CD4-positive, alpha-beta T cell (primary cell): ENCODE measurements at regions not wholly inside any gene's neighbourhood (a gene's known extent, or its start where the extent isn't known, plus 50 kb on each side); places are given as distances from the start of the nearest gene placed in this dataset.

Source experiments
- ATAC-seq: fragments of 200-7000 bp; cut with Tn5 transposase; one replicate; pipeline ENCODE4 v1.10.0; 2022; ENCODE audit warnings: mild to moderate bottlenecking; ENCODE audit not compliant: poor library complexity
- CTCF ChIA-PET: fragments of 350-600 bp; sonication (Branson Sonifier 250); formaldehyde crosslinking; loops from one replicate; lab custom pipeline; 2021; ENCODE audit warnings: antibody characterized with exemption, inconsistent platforms; lab: Charles Lee
- POLR2A ChIA-PET: fragments of 350-600 bp; sonication (Branson Sonifier 250); formaldehyde crosslinking; loops from one replicate; lab custom pipeline; 2021; ENCODE audit warnings: antibody characterized with exemption, inconsistent platforms; lab: Charles Lee
- DNase-seq, 14 experiments: peaks; one replicate each; pipeline ENCODE4 v3.0.0-alpha.2; 2013 to 2020; ENCODE audit warnings: mixed read lengths in 2 of 14
- H3K27ac ChIP-seq, 2 donors: one replicate each; pipeline versions ENCODE4 v1.5.1 to v1.7.0; 2013; ENCODE audit warnings: low read length in 2 of 2, low read depth in 1 of 2, mild to moderate bottlenecking in 1 of 2
- H3K27me3 ChIP-seq, 2 experiments: 1 replicate in 1 of 2; 2 replicates in 1 of 2; pipeline versions ENCODE4 v1.6.1 to v1.7.0; 2013; ENCODE audit warnings: low read length in 2 of 2, control low read depth in 1 of 2, mild to moderate bottlenecking in 1 of 2, moderate library complexity in 1 of 2; ENCODE audit not compliant: insufficient read depth in 2 of 2, control insufficient read depth in 1 of 2
- H3K36me3 ChIP-seq: one replicate; pipeline ENCODE4 v1.6.1; 2013; ENCODE audit warnings: low read length, control low read depth; ENCODE audit not compliant: insufficient read depth
- H3K4me1 ChIP-seq: one replicate; pipeline ENCODE4 v1.6.1; 2013; ENCODE audit warnings: low read length, control low read depth; ENCODE audit not compliant: insufficient read depth
- H3K4me3 ChIP-seq: one replicate; pipeline ENCODE4 v1.5.1; 2013; ENCODE audit warnings: mild to moderate bottlenecking, low read length, moderate library complexity
- H3K9me3 ChIP-seq, 2 experiments: 1 replicate in 1 of 2; 2 replicates in 1 of 2; pipeline versions ENCODE4 v1.6.1 to v1.7.0; 2013; ENCODE audit warnings: low read length in 2 of 2, mild to moderate bottlenecking in 2 of 2, control low read depth in 1 of 2, moderate library complexity in 1 of 2; ENCODE audit not compliant: control insufficient read depth in 1 of 2, insufficient read depth in 1 of 2
- H3K27ac Mint-ChIP-seq: one replicate; pipeline ENCODE4 v1.8.0; 2020; ENCODE audit warnings: mixed read lengths
- H3K27me3 Mint-ChIP-seq: one replicate; pipeline ENCODE4 v1.8.0; 2021; ENCODE audit warnings: mixed read lengths
- H3K36me3 Mint-ChIP-seq: one replicate; pipeline ENCODE4 v1.8.0; 2021; ENCODE audit warnings: low read depth, mixed read lengths
- H3K4me1 Mint-ChIP-seq: one replicate; pipeline ENCODE4 v1.8.0; 2021; ENCODE audit warnings: low read depth, mixed read lengths
- H3K4me3 Mint-ChIP-seq: one replicate; pipeline ENCODE4 v1.8.0; 2020; ENCODE audit warnings: mild to moderate bottlenecking, mixed read lengths
- H3K9me3 Mint-ChIP-seq: one replicate; pipeline ENCODE4 v1.8.0; 2020; ENCODE audit warnings: mixed read lengths
- CTCF ChIP-seq: fragments of 200-600 bp; IDR thresholded peaks from one replicate; pipeline ENCODE4 v1.8.0; 2022; ENCODE audit warnings: antibody characterized with exemption, mild to moderate bottlenecking
- intact Hi-C, 2 experiments: fragments of 100-400 bp; cut with DNase I in 1 of 2; cut with micrococcal nuclease in 1 of 2; formaldehyde crosslinking; loops; one replicate each; pipeline versions ENCODE4 v1.15.1 to v1.9.0; 2023 to 2025; cut with DNase I, micrococcal nuclease

- Mint-ChIP-seq H3K4me1 (no peaks in the 10 kb centered on the region), H3K27me3 (no peaks in the 10 kb centered on the region), H3K4me3 (no peak overlapping the region), H3K9me3 (no peaks in the 10 kb centered on the region), H3K27ac (no peak overlapping the region), H3K36me3 (no peaks in the 10 kb centered on the region)
- CTCF ChIA-PET = no interaction called here
- Histone ChIP-seq H3K27ac (no peak overlapping the region), H3K36me3 (no peaks in the 10 kb centered on the region), H3K4me3 (no peak overlapping the region), H3K4me1 (no peaks in the 10 kb centered on the region), H3K9me3 (peaks cover 0 to 3% of the 10 kb centered on the region in 2 experiments), H3K27me3 (no peaks in the 10 kb centered on the region)
- ATAC-seq (no peak), DNase-seq (no peak)
- intact Hi-C loops = no loop called here
- POLR2A ChIA-PET = no interaction called here
- TF ChIP-seq CTCF = no peak
Measured at GRCh38 chr13:106089261-106089980, 446.0 kb downstream of the EFNB2 start.

- no peaks in the 10 kb centered on the region for H3K9me3 Mint-ChIP-seq
- DNase-seq = no peak
- H3K4me3 Mint-ChIP-seq = no peak overlapping the region
- H3K27me3 Mint-ChIP-seq = no peaks in the 10 kb centered on the region
- no peak overlapping the region for H3K4me3 ChIP-seq
- no peaks in the 10 kb centered on the region for H3K27me3 ChIP-seq
- no peaks in the 10 kb centered on the region for H3K4me1 Mint-ChIP-seq
- H3K36me3 ChIP-seq = no peaks in the 10 kb centered on the region
- no peak overlapping the region for H3K27ac ChIP-seq
- ChIA-PET POLR2A (no interaction called here), CTCF (no interaction called here)
- TF ChIP-seq CTCF = no peak
- H3K36me3 Mint-ChIP-seq = no peaks in the 10 kb centered on the region
- peaks cover 0 to 3% of the 10 kb centered on the region in 2 experiments for H3K9me3 ChIP-seq
- intact Hi-C loops = no loop called here
- no peak overlapping the region for H3K27ac Mint-ChIP-seq
- no peaks in the 10 kb centered on the region for H3K4me1 ChIP-seq
- ATAC-seq = no peak
Measured at GRCh38 chr13:106088085-106088484, 447.4 kb downstream of the EFNB2 start.

GRCh38 chr13:106087201-106087600 is 448.3 kb downstream of the EFNB2 start:
- intact Hi-C loops = no loop called here
- TF ChIP-seq CTCF = no peak
- H3K27ac ChIP-seq = no peak overlapping the region
- ChIA-PET POLR2A (no interaction called here), CTCF (no interaction called here)
- H3K36me3 Mint-ChIP-seq = no peaks in the 10 kb centered on the region
- H3K9me3 Mint-ChIP-seq = no peaks in the 10 kb centered on the region
- no peak for DNase-seq
- no peak overlapping the region for H3K27ac Mint-ChIP-seq
- H3K27me3 Mint-ChIP-seq = no peaks in the 10 kb centered on the region
- peaks cover 0 to 3% of the 10 kb centered on the region in 2 experiments for H3K9me3 ChIP-seq
- H3K4me3 ChIP-seq = no peak overlapping the region
- H3K36me3 ChIP-seq = no peaks in the 10 kb centered on the region
- H3K4me3 Mint-ChIP-seq = no peak overlapping the region
- H3K4me1 Mint-ChIP-seq = no peaks in the 10 kb centered on the region
- ATAC-seq = no peak
- H3K27me3 ChIP-seq = no peaks in the 10 kb centered on the region
- H3K4me1 ChIP-seq = no peaks in the 10 kb centered on the region
